Trophoblast cell (in vitro differentiated cells and primary cell): ENCODE measurements at regions not wholly inside any gene's neighbourhood (a gene's known extent, or its start where the extent isn't known, plus 50 kb on each side); places are given as distances from the start of the nearest gene placed in this dataset.

ENCODE experiments used
- DNase-seq, 2 donors: peaks; one replicate each; pipeline ENCODE4 v3.0.0-alpha.2; 2016
- H2AFZ ChIP-seq: 2 replicates; pipeline ENCODE4 v1.6.1; 2013; ENCODE audit warnings: low read length, moderate library complexity, mild to moderate bottlenecking; ENCODE audit not compliant: insufficient read depth, poor library complexity
- H2AK5ac ChIP-seq: 2 replicates; pipeline ENCODE4 v1.6.1; 2013; ENCODE audit warnings: mild to moderate bottlenecking, low read length
- H2BK120ac ChIP-seq: 2 replicates; pipeline ENCODE4 v1.6.1; 2013; ENCODE audit warnings: low read length, mild to moderate bottlenecking, moderate library complexity; ENCODE audit not compliant: insufficient read depth, poor library complexity
- H2BK12ac ChIP-seq: 2 replicates; pipeline ENCODE4 v1.6.1; 2013; ENCODE audit warnings: mild to moderate bottlenecking, low read length, moderate library complexity
- H2BK5ac ChIP-seq: 2 replicates; pipeline ENCODE4 v1.6.1; 2013; ENCODE audit warnings: low read length, low read depth, moderate library complexity, mild to moderate bottlenecking; ENCODE audit not compliant: poor library complexity
- H3K14ac ChIP-seq: 2 replicates; pipeline ENCODE4 v1.6.1; 2013; ENCODE audit warnings: mild to moderate bottlenecking, low read length
- H3K18ac ChIP-seq: 2 replicates; pipeline ENCODE4 v1.6.1; 2013; ENCODE audit warnings: mild to moderate bottlenecking, low read length
- H3K23ac ChIP-seq: 2 replicates; pipeline ENCODE4 v1.6.1; 2013; ENCODE audit warnings: low read length
- H3K27ac ChIP-seq: 2 replicates; pipeline ENCODE4 v1.5.1; 2013; ENCODE audit warnings: low read depth, mild to moderate bottlenecking, inconsistent platforms, low read length, moderate library complexity
- H3K27me3 ChIP-seq: 2 replicates; pipeline ENCODE4 v1.6.1; 2013; ENCODE audit warnings: inconsistent platforms, mild to moderate bottlenecking, low read length, moderate library complexity; ENCODE audit not compliant: insufficient read depth
- H3K36me3 ChIP-seq, 2 experiments: 1 replicate in 1 of 2; 2 replicates in 1 of 2; pipeline ENCODE4 v1.6.1; 2013; ENCODE audit warnings: low read length in 2 of 2, mild to moderate bottlenecking in 2 of 2, moderate library complexity in 1 of 2; ENCODE audit not compliant: insufficient read depth in 2 of 2, control insufficient read depth in 1 of 2
- H3K4ac ChIP-seq: 2 replicates; pipeline ENCODE4 v1.6.1; 2013; ENCODE audit warnings: low read depth, mild to moderate bottlenecking, low read length, moderate library complexity
- H3K4me1 ChIP-seq, 2 experiments: 1 replicate in 1 of 2; 2 replicates in 1 of 2; pipeline ENCODE4 v1.6.1; 2013; ENCODE audit warnings: low read length in 2 of 2, mild to moderate bottlenecking in 2 of 2, moderate library complexity in 1 of 2; ENCODE audit not compliant: insufficient read depth in 2 of 2, control insufficient read depth in 1 of 2
- H3K4me2 ChIP-seq: 2 replicates; pipeline ENCODE4 v1.6.1; 2013; ENCODE audit warnings: inconsistent platforms, mild to moderate bottlenecking, low read length, moderate library complexity
- H3K4me3 ChIP-seq: 2 replicates; pipeline ENCODE4 v1.5.1; 2013; ENCODE audit warnings: mild to moderate bottlenecking, low read depth, low read length, inconsistent platforms
- H3K79me1 ChIP-seq: one replicate; pipeline ENCODE4 v1.6.1; 2013; ENCODE audit warnings: low read length
- H3K79me2 ChIP-seq: 2 replicates; pipeline ENCODE4 v1.6.1; 2013; ENCODE audit warnings: low read length, mild to moderate bottlenecking; ENCODE audit not compliant: control insufficient read depth, insufficient read depth, poor library complexity
- H3K9ac ChIP-seq: 2 replicates; pipeline ENCODE4 v1.6.1; 2013; ENCODE audit warnings: mild to moderate bottlenecking, low read length
- H3K9me3 ChIP-seq: 2 replicates; pipeline ENCODE4 v1.6.1; 2013; ENCODE audit warnings: low read depth, mild to moderate bottlenecking, control low read depth, inconsistent platforms, low read length; ENCODE audit not compliant: insufficient read depth
- H4K12ac ChIP-seq: 2 replicates; pipeline ENCODE4 v1.6.1; 2013; ENCODE audit warnings: low read depth, mild to moderate bottlenecking, low read length, moderate library complexity
- H4K8ac ChIP-seq: 2 replicates; pipeline ENCODE4 v1.6.1; 2013; ENCODE audit warnings: low read depth, mild to moderate bottlenecking, low read length, moderate library complexity
- H4K91ac ChIP-seq: one replicate; pipeline ENCODE4 v1.6.1; 2013; ENCODE audit warnings: low read depth, mild to moderate bottlenecking, low read length, moderate library complexity
- WGBS: extraction: QIAGEN DNeasy Blood & Tissue Kit; methylation state at CpG from one replicate; pipeline ENCODE4 v1.1.7; 2013; ENCODE audit warnings: missing lambda C conversion rate; ENCODE audit not compliant: insufficient read length, insufficient coverage; ENCODE audit errors: extremely low coverage; 5-methylcytosine and 5-hydroxymethylcytosine counted together

DNA sequence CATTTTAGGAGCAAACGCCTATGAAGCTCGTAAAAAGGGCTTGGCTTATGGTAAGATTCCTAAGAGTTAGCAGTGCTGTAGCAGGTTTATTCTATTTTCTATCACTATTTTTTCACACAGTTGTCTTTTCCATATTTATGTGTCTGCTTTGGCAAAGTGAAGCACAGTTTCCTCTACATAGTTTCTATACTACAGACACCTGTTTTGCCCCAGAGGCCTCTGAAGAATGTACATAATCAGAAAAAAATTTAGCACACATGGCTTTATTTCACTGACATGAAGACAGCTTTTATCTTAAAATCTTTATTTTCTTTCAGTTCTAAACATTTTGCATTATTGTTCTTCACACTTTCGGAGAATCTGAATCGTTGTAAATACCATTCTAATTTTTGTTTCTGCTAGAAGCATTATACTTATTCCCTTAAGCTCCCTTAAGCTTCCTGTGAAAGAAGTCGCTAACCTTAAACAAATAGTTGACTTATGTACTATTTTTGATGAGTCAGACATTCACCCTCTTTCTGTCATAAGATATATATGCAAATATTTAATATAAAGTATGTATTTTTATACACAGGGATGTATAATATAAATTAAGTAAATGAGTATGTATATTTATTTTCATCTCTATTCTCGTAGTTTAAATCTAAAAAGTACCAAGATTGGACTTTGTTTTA lies 816.0 kb downstream of the OLFM4 start:
- H3K23ac ChIP-seq, result no peak overlapping the region
- no peak overlapping the region for H3K9ac ChIP-seq
- no peak overlapping the region for H4K91ac ChIP-seq
- no peak for DNase-seq
- no peak overlapping the region for H3K27ac ChIP-seq
- H3K36me3 ChIP-seq, result no peaks in the 10 kb centered on the region
- H3K4ac ChIP-seq, result no peak overlapping the region
- no peaks in the 10 kb centered on the region for H3K4me1 ChIP-seq
- no peak overlapping the region for H3K14ac ChIP-seq
- no peaks in the 10 kb centered on the region for H3K27me3 ChIP-seq
- WGBS, result no CpG with 5 or more reads among the region's 6 CpGs
- H2BK120ac ChIP-seq, result no peak overlapping the region
- H3K4me2 ChIP-seq, result no peak overlapping the region
- H3K9me3 ChIP-seq, result no peaks in the 10 kb centered on the region
- H3K18ac ChIP-seq, result no peak overlapping the region
- H2AFZ ChIP-seq, result no peak overlapping the region
- H4K8ac ChIP-seq, result no peak overlapping the region
- H3K79me1 ChIP-seq, result no peaks in the 10 kb centered on the region
- no peak overlapping the region for H3K4me3 ChIP-seq
- no peak overlapping the region for H4K12ac ChIP-seq
- H2AK5ac ChIP-seq, result no peak overlapping the region
- no peak overlapping the region for H2BK5ac ChIP-seq
- no peak overlapping the region for H2BK12ac ChIP-seq
- H3K79me2 ChIP-seq, result no peaks in the 10 kb centered on the region

DNA sequence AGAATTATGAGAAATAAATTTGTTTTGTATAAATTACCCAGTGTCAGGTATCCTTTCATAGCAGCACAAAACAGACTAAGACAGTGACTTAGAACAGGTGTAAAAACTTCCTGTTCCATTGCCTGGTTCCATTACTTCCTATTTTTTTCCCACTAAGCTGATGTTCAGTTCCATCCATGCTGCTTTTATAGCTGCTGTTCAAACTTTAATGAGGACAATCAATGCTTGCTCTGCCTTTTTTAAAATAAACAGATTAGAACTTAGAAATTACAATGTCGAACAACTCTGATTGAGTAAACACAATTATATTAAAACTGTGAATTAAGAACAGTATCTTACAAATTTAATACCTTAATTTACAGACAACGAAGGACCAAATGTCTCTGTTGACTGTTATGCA lies 818.9 kb downstream of the OLFM4 start:
- Histone ChIP-seq H3K4me2 (no peak overlapping the region), H3K14ac (no peak overlapping the region), H2AK5ac (no peak overlapping the region)

DNA sequence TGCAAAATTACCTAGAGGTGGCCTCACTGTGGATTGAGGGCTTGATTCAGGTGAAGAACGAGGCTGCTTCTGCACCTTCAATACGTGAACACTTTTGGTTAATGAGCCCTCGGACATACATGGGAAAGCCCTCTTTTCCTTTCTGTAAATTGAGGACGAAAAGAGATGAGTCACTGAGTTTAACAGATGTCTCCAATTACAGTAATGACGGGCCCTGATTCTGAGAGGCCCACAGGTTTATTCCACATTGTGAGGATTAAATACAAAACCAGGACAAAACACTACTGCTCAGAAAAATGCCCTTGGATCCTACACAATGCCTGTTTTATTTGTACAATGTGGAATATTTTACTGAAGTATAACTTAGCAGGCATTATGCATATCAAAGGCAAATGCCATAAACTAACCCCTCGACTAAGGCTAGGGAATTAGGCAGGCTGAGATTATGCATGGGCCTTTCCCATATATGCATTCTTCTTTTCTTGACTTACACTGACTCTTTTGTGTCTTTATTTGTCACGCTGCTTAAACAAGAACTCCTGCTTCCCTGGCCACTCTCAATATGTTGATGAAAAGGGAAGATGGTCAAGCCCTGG lies 819.9 kb downstream of the OLFM4 start:
- Histone ChIP-seq H2AFZ (no peak overlapping the region), H3K9ac (no peak overlapping the region), H3K14ac (no peak overlapping the region), H3K4me1 (no peaks in the 10 kb centered on the region), H3K23ac (no peak overlapping the region), H3K36me3 (no peaks in the 10 kb centered on the region), H3K4ac (no peak overlapping the region), H4K91ac (no peak overlapping the region), H3K9me3 (no peaks in the 10 kb centered on the region), H2BK12ac (no peak overlapping the region), H2BK5ac (no peak overlapping the region), H3K27me3 (no peaks in the 10 kb centered on the region), H3K4me3 (no peak overlapping the region), H3K27ac (no peak overlapping the region), H4K12ac (no peak overlapping the region), H4K8ac (no peak overlapping the region), H3K18ac (no peak overlapping the region), H3K79me2 (no peaks in the 10 kb centered on the region), H3K79me1 (no peaks in the 10 kb centered on the region), H2BK120ac (no peak overlapping the region), H2AK5ac (no peak overlapping the region), H3K4me2 (no peak overlapping the region)
- WGBS, result no CpG with 5 or more reads among the region's 7 CpGs
- no peak for DNase-seq

More for the DNA sequence above, 818.9 kb downstream of the OLFM4 start:
- no peaks in the 10 kb centered on the region for H3K9me3 ChIP-seq
- H3K79me2 ChIP-seq, result no peaks in the 10 kb centered on the region
- no peak overlapping the region for H2BK120ac ChIP-seq
- no peak overlapping the region for H2BK12ac ChIP-seq
- no peak overlapping the region for H2BK5ac ChIP-seq
- H3K4ac ChIP-seq, result no peak overlapping the region
- H3K23ac ChIP-seq, result no peak overlapping the region
- H2AFZ ChIP-seq, result no peak overlapping the region
- DNase-seq, result no peak
- no CpG with 5 or more reads among the region's 2 CpGs for WGBS
- H4K8ac ChIP-seq, result no peak overlapping the region
- H4K91ac ChIP-seq, result no peak overlapping the region
- no peak overlapping the region for H3K4me3 ChIP-seq
- no peaks in the 10 kb centered on the region for H3K27me3 ChIP-seq
- no peak overlapping the region for H3K9ac ChIP-seq
- H3K27ac ChIP-seq, result no peak overlapping the region
- no peak overlapping the region for H3K18ac ChIP-seq
- H3K4me1 ChIP-seq, result no peaks in the 10 kb centered on the region
- H3K79me1 ChIP-seq, result no peaks in the 10 kb centered on the region
- no peaks in the 10 kb centered on the region for H3K36me3 ChIP-seq
- no peak overlapping the region for H4K12ac ChIP-seq

DNA sequence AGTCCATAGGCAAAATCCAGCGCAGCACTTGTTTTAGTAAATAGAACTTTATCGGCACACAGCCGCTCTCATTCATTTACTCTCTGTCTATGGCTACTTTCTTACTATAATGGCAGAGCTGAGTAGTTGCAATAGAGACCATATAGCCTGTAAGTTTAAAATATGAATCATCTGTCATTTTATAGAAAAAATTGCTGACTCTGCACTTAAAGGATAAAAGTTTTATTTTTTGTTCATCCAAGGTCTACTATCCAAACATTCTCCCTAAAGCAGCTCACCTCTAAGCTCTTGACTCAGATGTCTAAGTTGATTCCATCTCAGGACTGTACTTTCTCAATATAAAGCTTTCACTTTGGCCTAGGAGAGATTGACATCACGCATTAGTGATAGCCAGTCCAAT lies 825.7 kb downstream of the OLFM4 start:
- Histone ChIP-seq H3K23ac (no peak overlapping the region), H3K9me3 (no peaks in the 10 kb centered on the region), H3K27ac (no peak overlapping the region), H2BK12ac (no peak overlapping the region), H4K91ac (no peak overlapping the region), H4K12ac (no peak overlapping the region), H3K4me2 (no peak overlapping the region), H3K27me3 (no peaks in the 10 kb centered on the region), H3K4me3 (no peak overlapping the region), H3K9ac (no peak overlapping the region), H2BK5ac (no peak overlapping the region), H3K79me1 (no peaks in the 10 kb centered on the region), H3K18ac (no peak overlapping the region), H3K79me2 (no peaks in the 10 kb centered on the region), H3K36me3 (no peaks in the 10 kb centered on the region), H2BK120ac (no peak overlapping the region), H2AFZ (no peak overlapping the region), H3K4me1 (no peaks in the 10 kb centered on the region), H3K4ac (no peak overlapping the region), H4K8ac (no peak overlapping the region), H2AK5ac (no peak overlapping the region), H3K14ac (no peak overlapping the region)
- WGBS, result no CpG with 5 or more reads among the region's 4 CpGs
- DNase-seq, result no peak
